ENCODE measurements at regions not wholly inside any gene's neighbourhood (a gene's known extent, or its start where the extent isn't known, plus 50 kb on each side); places are given as distances from the start of the nearest gene placed in this dataset.

GRCh38 chr11:80241766-80242165 is 800.9 kb upstream of the TENM4 start:
- no peaks in the 10 kb centered on the region for H3K9me3 ChIP-seq (ENCODE audit: low read length)
- no TSS peak for BruUV-seq (replicated peaks)
- H3K27ac ChIP-seq (ENCODE audit: low read depth, low read length, poor library complexity, severe bottlenecking) = no peak overlapping the region
- H3K4me2 ChIP-seq (ENCODE audit: low read length) = no peak overlapping the region
- H3K9me2 ChIP-seq (ENCODE audit: insufficient read depth, low read length) = no peaks in the 10 kb centered on the region
- no peak overlapping the region for H3K4me3 ChIP-seq (ENCODE audit: low read depth, low read length, poor library complexity, severe bottlenecking)
- no peaks in the 10 kb centered on the region for H3K79me2 ChIP-seq (ENCODE audit: insufficient read depth, low read depth, low read length)
- ChIA-PET POLR2A (interaction anchor here (0.5 kb wide), 1 partner anchor 26 kb away, joined by 3 read pairs; no protein-coding TSS in a partner anchor), CTCF (ENCODE audit: unreplicated experiment) (no interaction called here)
- no peak for TF ChIP-seq EZH2phosphoT487 (IDR thresholded peaks at IDR 0.05; ENCODE audit: borderline replicate concordance, low read depth, low read length)
- TF ChIP-seq CTCF (conservative IDR thresholded peaks at IDR 0.05; ENCODE audit: low read length) = no peak
- no peak overlapping the region for H2AFZ ChIP-seq (ENCODE audit: low read length)
- H4K20me1 ChIP-seq (ENCODE audit: insufficient read depth, low read length) = no peaks in the 10 kb centered on the region
- intact Hi-C loops (cut with micrococcal nuclease; ENCODE audit: unreplicated experiment) = no loop called here
- no peak for DNase-seq (ENCODE audit: low spot score)
- no peaks in the 10 kb centered on the region for H3K36me3 ChIP-seq (ENCODE audit: insufficient read depth, low read length)
- no peaks in the 10 kb centered on the region for H3K4me1 ChIP-seq (ENCODE audit: insufficient read depth, low read length, poor library complexity, severe bottlenecking)

- Histone ChIP-seq H3K79me2 (ENCODE audit: insufficient read depth, low read depth, low read length) (no peaks in the 10 kb centered on the region), H3K36me3 (ENCODE audit: insufficient read depth, low read length) (no peaks in the 10 kb centered on the region), H3K4me3 (ENCODE audit: low read depth, low read length, poor library complexity, severe bottlenecking) (no peak overlapping the region), H3K4me2 (ENCODE audit: low read length) (no peak overlapping the region), H3K9me2 (ENCODE audit: insufficient read depth, low read length) (no peaks in the 10 kb centered on the region), H2AFZ (ENCODE audit: low read length) (no peak overlapping the region), H3K27ac (ENCODE audit: low read depth, low read length, poor library complexity, severe bottlenecking) (no peak overlapping the region), H3K4me1 (ENCODE audit: insufficient read depth, low read length, poor library complexity, severe bottlenecking) (no peaks in the 10 kb centered on the region), H3K9me3 (ENCODE audit: low read length) (no peaks in the 10 kb centered on the region), H4K20me1 (ENCODE audit: insufficient read depth, low read length) (no peaks in the 10 kb centered on the region)
- ChIA-PET POLR2A (no interaction called here), CTCF (ENCODE audit: unreplicated experiment) (no interaction called here)
- no peak for TF ChIP-seq EZH2phosphoT487 (IDR thresholded peaks at IDR 0.05; ENCODE audit: borderline replicate concordance, low read depth, low read length)
- no peak for TF ChIP-seq CTCF (conservative IDR thresholded peaks at IDR 0.05; ENCODE audit: low read length)
- no peak for DNase-seq (ENCODE audit: low spot score)
- no TSS peak for BruUV-seq (replicated peaks)
- intact Hi-C loops (cut with micrococcal nuclease; ENCODE audit: unreplicated experiment) = no loop called here
Observed at GRCh38 chr11:80240245-80240644, 799.4 kb upstream of the TENM4 start.

- ChIA-PET POLR2A (interaction anchor here (0.6 kb wide), 1 partner anchor 95 kb away, joined by 4 read pairs; no protein-coding TSS in a partner anchor), CTCF (ENCODE audit: unreplicated experiment) (no interaction called here)
- Histone ChIP-seq H4K20me1 (ENCODE audit: insufficient read depth, low read length) (no peaks in the 10 kb centered on the region), H3K79me2 (ENCODE audit: insufficient read depth, low read depth, low read length) (no peaks in the 10 kb centered on the region), H3K9me3 (ENCODE audit: low read length) (no peaks in the 10 kb centered on the region), H3K4me3 (ENCODE audit: low read depth, low read length, poor library complexity, severe bottlenecking) (no peak overlapping the region), H2AFZ (ENCODE audit: low read length) (no peak overlapping the region), H3K4me2 (ENCODE audit: low read length) (no peak overlapping the region), H3K4me1 (ENCODE audit: insufficient read depth, low read length, poor library complexity, severe bottlenecking) (no peaks in the 10 kb centered on the region), H3K27ac (ENCODE audit: low read depth, low read length, poor library complexity, severe bottlenecking) (no peak overlapping the region), H3K36me3 (ENCODE audit: insufficient read depth, low read length) (no peaks in the 10 kb centered on the region), H3K9me2 (ENCODE audit: insufficient read depth, low read length) (no peaks in the 10 kb centered on the region)
- no TSS peak for BruUV-seq (replicated peaks)
- TF ChIP-seq EZH2phosphoT487 (IDR thresholded peaks at IDR 0.05; ENCODE audit: borderline replicate concordance, low read depth, low read length) (no peak), CTCF (conservative IDR thresholded peaks at IDR 0.05; ENCODE audit: low read length) (no peak)
- intact Hi-C loops (cut with micrococcal nuclease; ENCODE audit: unreplicated experiment) = no loop called here
- DNase-seq (ENCODE audit: low spot score) = no peak
Observed at GRCh38 chr11:80239217-80239616, 798.4 kb upstream of the TENM4 start.
